ENCODE measurements at regions not wholly inside any gene's neighbourhood (a gene's known extent, or its start where the extent isn't known, plus 50 kb on each side); places are given as distances from the start of the nearest gene placed in this dataset.

- 80% methylated on average over 2 of the region's 2 CpGs for WGBS (ENCODE audit: low lambda C conversion rate, missing lambda C conversion rate)
- no peak overlapping the region for H3K4me2 ChIP-seq
Measured at GRCh38 chr13:64239372-64239771, 2823.7 kb upstream of the PCDH20 start.

GRCh38 chr13:64234255-64234654 lies 2818.6 kb upstream of the PCDH20 start:
- no peaks in the 10 kb centered on the region for H3K27me3 ChIP-seq
- H4K20me1 ChIP-seq (ENCODE audit: insufficient read depth, poor library complexity, severe bottlenecking), result no peaks in the 10 kb centered on the region
- no peak overlapping the region for H3K4me3 ChIP-seq
- no peak overlapping the region for H3K27ac ChIP-seq
- H3K4me2 ChIP-seq, result no peak overlapping the region
- WGBS (ENCODE audit: low lambda C conversion rate, missing lambda C conversion rate), result 86% methylated on average over 4 of the region's 4 CpGs
- no peak for DNase-seq (ENCODE audit: low spot score)
- H3K9me2 ChIP-seq (replicated peaks; ENCODE audit: insufficient read depth), result no peaks in the 10 kb centered on the region
- H3K79me2 ChIP-seq, result no peaks in the 10 kb centered on the region
- TF ChIP-seq EZH2phosphoT487 (IDR thresholded peaks at IDR 0.05; ENCODE audit: low read depth, severe bottlenecking, unreplicated experiment), result no peak
- no peak for TF ChIP-seq CTCF (IDR thresholded peaks at IDR 0.05; ENCODE audit: poor library complexity)
- no peak for TF ChIP-seq EZH2 (IDR thresholded peaks at IDR 0.05; ENCODE audit: borderline replicate concordance)
- no peaks in the 10 kb centered on the region for H3K36me3 ChIP-seq (replicated peaks; ENCODE audit: insufficient read depth, low read depth)
- H3K4me1 ChIP-seq (ENCODE audit: insufficient read depth), result no peaks in the 10 kb centered on the region
- H2AFZ ChIP-seq, result no peak overlapping the region
- H3K9me3 ChIP-seq (ENCODE audit: low read depth), result no peaks in the 10 kb centered on the region

More at GRCh38 chr13:64239372-64239771, 2823.7 kb upstream of the PCDH20 start:
- H3K9me2 ChIP-seq (replicated peaks; ENCODE audit: insufficient read depth), result no peaks in the 10 kb centered on the region
- H3K27ac ChIP-seq, result no peak overlapping the region
- H3K4me1 ChIP-seq (ENCODE audit: insufficient read depth), result peaks cover 7% of the 10 kb centered on the region
- no peak overlapping the region for H2AFZ ChIP-seq
- H3K4me3 ChIP-seq, result no peak overlapping the region
- DNase-seq (ENCODE audit: low spot score), result no peak
- no peaks in the 10 kb centered on the region for H3K79me2 ChIP-seq
- no peaks in the 10 kb centered on the region for H4K20me1 ChIP-seq (ENCODE audit: insufficient read depth, poor library complexity, severe bottlenecking)
- no peaks in the 10 kb centered on the region for H3K36me3 ChIP-seq (replicated peaks; ENCODE audit: insufficient read depth, low read depth)
- H3K9me3 ChIP-seq (ENCODE audit: low read depth), result no peaks in the 10 kb centered on the region
- H3K27me3 ChIP-seq, result no peaks in the 10 kb centered on the region
- no peak for TF ChIP-seq EZH2phosphoT487 (IDR thresholded peaks at IDR 0.05; ENCODE audit: low read depth, severe bottlenecking, unreplicated experiment)
- TF ChIP-seq EZH2 (IDR thresholded peaks at IDR 0.05; ENCODE audit: borderline replicate concordance), result no peak
- TF ChIP-seq CTCF (IDR thresholded peaks at IDR 0.05; ENCODE audit: poor library complexity), result no peak

- no peaks in the 10 kb centered on the region for H3K79me2 ChIP-seq
- no peak overlapping the region for H3K27ac ChIP-seq
- DNase-seq (ENCODE audit: low spot score), result no peak
- H3K36me3 ChIP-seq (replicated peaks; ENCODE audit: insufficient read depth, low read depth), result no peaks in the 10 kb centered on the region
- TF ChIP-seq EZH2 (IDR thresholded peaks at IDR 0.05; ENCODE audit: borderline replicate concordance), result no peak
- TF ChIP-seq CTCF (IDR thresholded peaks at IDR 0.05; ENCODE audit: poor library complexity), result no peak
- no peak for TF ChIP-seq EZH2phosphoT487 (IDR thresholded peaks at IDR 0.05; ENCODE audit: low read depth, severe bottlenecking, unreplicated experiment)
- no peaks in the 10 kb centered on the region for H3K9me2 ChIP-seq (replicated peaks; ENCODE audit: insufficient read depth)
- no peaks in the 10 kb centered on the region for H3K27me3 ChIP-seq
- no peak overlapping the region for H3K4me2 ChIP-seq
- 98% methylated on average over 3 of the region's 3 CpGs for WGBS (ENCODE audit: low lambda C conversion rate, missing lambda C conversion rate)
- H3K4me1 ChIP-seq (ENCODE audit: insufficient read depth), result no peaks in the 10 kb centered on the region
- H4K20me1 ChIP-seq (ENCODE audit: insufficient read depth, poor library complexity, severe bottlenecking), result no peaks in the 10 kb centered on the region
- H3K9me3 ChIP-seq (ENCODE audit: low read depth), result no peaks in the 10 kb centered on the region
- H3K4me3 ChIP-seq, result no peak overlapping the region
- no peak overlapping the region for H2AFZ ChIP-seq
Measured at GRCh38 chr13:64223016-64223415, 2807.4 kb upstream of the PCDH20 start.

Measured in hepatocyte (in vitro differentiated cells).